Tibial nerve (tissue), 4 donors: ENCODE measurements at regions not wholly inside any gene's neighbourhood (a gene's known extent, or its start where the extent isn't known, plus 50 kb on each side); places are given as distances from the start of the nearest gene placed in this dataset.

Experiments used
- CTCF ChIP-seq, 5 experiments: fragments of 200-600 bp in 3 of 5; fragments of 450-650 bp in 2 of 5; sonication (generic) in 3 of 5; IDR thresholded peaks; one replicate each; pipeline ENCODE4 v1.5.1; 2016 to 2019; ENCODE audit warnings: antibody characterized with exemption in 5 of 5, mild to moderate bottlenecking in 3 of 5, moderate library complexity in 2 of 5
- EP300 ChIP-seq, 2 donors: sonication (generic); formaldehyde crosslinking; IDR thresholded peaks; one replicate each; pipeline ENCODE4 v1.6.1; 2017; ENCODE audit warnings: antibody characterized with exemption in 2 of 2, mild to moderate bottlenecking in 1 of 2
- POLR2A ChIP-seq, 2 donors: fragments of 450-650 bp; IDR thresholded peaks; one replicate each; pipeline ENCODE4 v1.6.1; 2017; ENCODE audit warnings: antibody characterized with exemption in 2 of 2, mild to moderate bottlenecking in 2 of 2, moderate library complexity in 2 of 2

DNA sequence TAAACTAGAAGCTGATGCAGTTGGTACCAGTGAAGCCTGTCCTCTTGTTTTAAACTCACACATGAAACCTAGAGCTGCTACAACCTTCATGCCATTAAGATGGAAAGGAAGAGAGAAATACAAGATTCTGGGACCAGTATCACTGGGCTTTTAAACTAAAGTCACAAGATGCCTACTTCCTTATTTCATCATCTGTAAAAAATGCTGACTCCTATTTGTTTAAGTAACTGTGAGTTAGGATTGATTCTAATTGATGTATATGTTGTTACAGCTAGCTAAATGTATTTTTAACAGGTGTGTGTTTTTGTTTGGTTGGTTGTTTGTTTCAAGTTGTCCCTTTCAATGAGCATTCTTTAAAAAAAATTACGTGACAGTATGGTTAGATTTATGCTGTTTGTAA, 833.3 kb upstream of the PRMT6 start:
- TF ChIP-seq CTCF (IDR thresholded peaks at IDR 0.05): no peak
- TF ChIP-seq POLR2A (IDR thresholded peaks at IDR 0.05): no peak
- TF ChIP-seq EP300 (IDR thresholded peaks at IDR 0.05): no peak
